ENCODE measurements at regions not wholly inside any gene's neighbourhood (a gene's known extent, or its start where the extent isn't known, plus 50 kb on each side); places are given as distances from the start of the nearest gene placed in this dataset.

- TF ChIP-seq GATA3 (IDR thresholded peaks at IDR 0.05; ENCODE audit: low read depth, low read length) (no peak), GATA2 (IDR thresholded peaks at IDR 0.05; ENCODE audit: low read depth, low read length) (no peak)
Measured at GRCh38 chr2:180472133-180472532, 465.0 kb upstream of the CWC22 start.
